GM18868 (cell line): ENCODE measurements at regions not wholly inside any gene's neighbourhood (a gene's known extent, or its start where the extent isn't known, plus 50 kb on each side); places are given as distances from the start of the nearest gene placed in this dataset.

Source experiments
- ATAC-seq: cut with Tn5 transposase; IDR thresholded peaks from one replicate; pipeline ENCODE4 v1.9.1; 2021; ENCODE audit warnings: mild to moderate bottlenecking, moderate library complexity; ENCODE audit not compliant: unreplicated experiment

GRCh38 chr18:37689841-37690240 lies 124.2 kb upstream of the CELF4 start:
- ATAC-seq = no peak

- ATAC-seq = no peak
Observed at GRCh38 chr18:37684590-37684989, 119.0 kb upstream of the CELF4 start.

GRCh38 chr18:37684183-37684582 lies 118.6 kb upstream of the CELF4 start:
- no peak for ATAC-seq

- no peak for ATAC-seq
Observed at GRCh38 chr18:37680911-37681310, 115.3 kb upstream of the CELF4 start.

GRCh38 chr18:37676276-37676675 lies 110.7 kb upstream of the CELF4 start:
- no peak for ATAC-seq

- ATAC-seq = no peak
Observed at GRCh38 chr18:37675699-37676098, 110.1 kb upstream of the CELF4 start.

- ATAC-seq = no peak
Observed at GRCh38 chr18:37674570-37674969, 109.0 kb upstream of the CELF4 start.

- ATAC-seq = no peak
Observed at GRCh38 chr18:37673671-37674070, 108.1 kb upstream of the CELF4 start.

- ATAC-seq = no peak
Observed at GRCh38 chr18:37672932-37673595, 107.5 kb upstream of the CELF4 start.

- no peak for ATAC-seq
Observed at GRCh38 chr18:37672001-37672400, 106.4 kb upstream of the CELF4 start.

- no peak for ATAC-seq
Observed at GRCh38 chr18:37671530-37671929, 105.9 kb upstream of the CELF4 start.

GRCh38 chr18:37671119-37671518 lies 105.5 kb upstream of the CELF4 start:
- no peak for ATAC-seq

- ATAC-seq = no peak
Observed at GRCh38 chr18:37669991-37670534, 104.5 kb upstream of the CELF4 start.

- ATAC-seq = no peak
Observed at GRCh38 chr18:37668971-37669747, 103.6 kb upstream of the CELF4 start.

GRCh38 chr18:37667836-37668235 lies 102.2 kb upstream of the CELF4 start:
- no peak for ATAC-seq

GRCh38 chr18:37666991-37667390 lies 101.4 kb upstream of the CELF4 start:
- no peak for ATAC-seq

GRCh38 chr18:37666451-37666850 lies 100.9 kb upstream of the CELF4 start:
- ATAC-seq = no peak

- ATAC-seq = no peak
Observed at GRCh38 chr18:37665346-37665745, 99.7 kb upstream of the CELF4 start.

GRCh38 chr18:37663446-37663845 lies 97.8 kb upstream of the CELF4 start:
- no peak for ATAC-seq

GRCh38 chr18:37662546-37663339 lies 97.1 kb upstream of the CELF4 start:
- ATAC-seq = no peak

GRCh38 chr18:37662099-37662498 lies 96.5 kb upstream of the CELF4 start:
- ATAC-seq = no peak
